GM19025 (cell line): ENCODE measurements at regions not wholly inside any gene's neighbourhood (a gene's known extent, or its start where the extent isn't known, plus 50 kb on each side); places are given as distances from the start of the nearest gene placed in this dataset.

Experiments used
- ATAC-seq: cut with Tn5 transposase; IDR thresholded peaks from one replicate; pipeline ENCODE4 v1.9.1; 2021; ENCODE audit warnings: mild to moderate bottlenecking, low read depth, moderate library complexity; ENCODE audit not compliant: unreplicated experiment

DNA sequence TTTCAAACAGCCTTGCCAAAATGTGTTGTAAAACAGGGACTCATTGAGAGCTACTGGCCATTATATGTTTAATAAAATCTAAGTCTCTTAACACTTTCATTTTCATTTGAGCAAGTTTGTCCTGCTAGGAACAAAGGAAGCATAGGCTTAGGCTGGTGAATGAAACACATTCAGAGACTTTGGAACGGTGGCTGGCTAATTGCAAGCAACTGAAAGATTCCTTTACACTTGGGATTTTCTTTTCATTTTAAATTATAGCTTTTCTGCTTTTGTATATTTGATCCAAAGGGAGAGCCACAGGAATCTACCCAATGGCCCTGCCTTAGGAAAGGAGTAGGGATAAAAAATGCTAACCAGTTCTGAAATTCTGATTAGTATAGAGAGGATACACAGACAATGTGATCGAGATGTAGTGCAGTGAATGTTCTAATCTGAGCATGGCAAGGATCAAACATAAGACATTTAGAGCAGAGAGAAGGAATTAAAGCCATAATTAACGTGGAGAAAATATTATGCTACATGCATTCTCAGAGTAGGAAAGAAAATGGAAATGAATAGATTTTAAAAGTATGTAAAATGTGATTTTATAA, 911.4 kb upstream of the SLC39A10 start:
- ATAC-seq, result no peak

- ATAC-seq, result no peak
These were observed 914.3 kb upstream of the SLC39A10 start for GRCh38 chr2:194742706-194743105.

GRCh38 chr2:194739217-194739616, 917.8 kb upstream of the SLC39A10 start:
- ATAC-seq, result no peak

DNA sequence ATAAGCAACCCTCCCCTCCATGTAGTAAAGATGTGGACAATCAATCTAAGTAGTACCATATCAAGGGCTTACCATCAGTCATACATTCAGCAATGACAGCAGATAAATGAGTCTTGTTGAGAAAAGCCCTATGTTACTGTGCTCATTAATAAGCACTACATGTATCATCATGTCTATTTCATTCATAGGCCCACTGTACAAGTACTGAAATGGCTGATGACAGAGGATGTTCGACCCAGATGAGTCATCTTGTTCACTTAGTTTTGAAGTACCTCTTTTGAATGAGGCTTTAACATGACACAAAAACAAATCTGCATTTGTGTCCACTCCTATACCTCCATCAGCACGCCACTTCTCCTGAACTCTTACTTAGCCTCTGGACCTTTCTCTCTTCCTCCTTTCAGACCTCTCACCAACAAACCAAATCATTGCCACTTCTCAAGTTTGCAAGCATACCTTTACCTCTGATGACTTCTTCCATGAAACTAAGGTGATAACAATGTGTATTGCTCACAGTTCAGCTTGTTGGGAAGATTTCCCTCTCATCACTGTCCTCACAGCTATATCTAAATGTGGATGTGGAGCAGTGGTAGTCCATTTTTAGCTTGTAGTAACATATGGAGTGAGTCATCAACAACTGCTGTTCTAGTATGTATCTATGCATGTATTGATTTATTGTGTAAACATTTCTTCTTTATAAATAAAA, 921.0 kb upstream of the SLC39A10 start:
- no peak for ATAC-seq

- ATAC-seq, result no peak
These were observed 926.8 kb upstream of the SLC39A10 start for GRCh38 chr2:194730266-194730665.

DNA sequence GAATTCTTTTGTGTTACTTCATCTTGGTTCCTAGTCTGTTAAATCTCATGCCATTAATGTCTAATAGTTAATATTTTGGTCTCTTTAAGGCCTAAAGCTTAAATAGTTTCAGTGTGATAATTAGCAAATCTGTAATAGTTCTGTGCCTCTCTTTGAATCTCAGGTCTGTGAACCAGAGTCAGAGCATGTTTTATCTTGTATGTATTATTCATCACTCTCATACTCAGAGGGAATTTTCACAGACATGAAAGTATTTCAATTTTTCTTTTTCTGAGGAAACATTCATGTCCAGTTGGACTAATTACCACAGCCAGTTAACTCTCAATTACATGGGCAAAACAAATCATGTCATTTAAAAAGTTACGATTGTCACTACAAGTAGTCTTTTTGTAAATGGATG, 931.9 kb upstream of the SLC39A10 start:
- ATAC-seq, result no peak

DNA sequence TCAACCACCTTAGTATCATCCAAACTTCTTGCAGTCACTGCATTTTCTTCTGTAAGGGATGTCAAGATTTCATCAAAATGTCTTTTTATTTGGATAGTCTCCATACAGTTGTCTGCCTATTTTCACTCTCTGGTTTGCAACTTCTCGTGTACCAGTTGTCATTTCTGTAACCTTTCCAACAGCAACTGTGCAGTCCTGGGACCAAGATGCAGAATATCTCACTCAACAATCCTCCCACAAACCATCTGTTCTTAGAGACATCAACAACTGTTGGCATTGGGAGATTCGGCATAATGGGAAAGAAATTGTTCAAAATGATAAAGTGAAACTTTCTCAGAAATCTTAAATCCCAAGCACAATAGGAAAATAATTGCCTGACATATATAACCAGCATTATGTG, 933.6 kb upstream of the SLC39A10 start:
- ATAC-seq, result no peak

DNA sequence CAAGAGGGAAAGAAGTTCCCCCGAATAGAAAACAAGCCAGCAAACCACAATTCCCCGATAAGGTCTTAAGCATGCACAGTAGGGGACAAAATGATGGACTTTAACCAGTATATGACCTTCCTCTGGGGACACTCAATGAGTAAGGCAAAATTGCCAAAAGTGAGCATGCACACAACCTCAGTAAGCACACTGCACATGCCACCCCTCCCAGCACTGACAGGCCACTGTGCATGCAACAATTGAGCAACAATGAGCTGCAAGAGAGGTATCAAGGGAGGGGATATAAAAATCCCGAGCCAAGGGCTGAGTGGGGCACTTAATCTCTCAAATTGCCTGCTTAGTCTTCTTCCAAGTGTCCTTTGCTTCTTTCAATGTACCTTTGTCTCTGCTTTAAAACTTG, 935.8 kb upstream of the SLC39A10 start:
- ATAC-seq, result no peak

GRCh38 chr2:194720462-194720861, 936.6 kb upstream of the SLC39A10 start:
- ATAC-seq, result no peak

- no peak for ATAC-seq
These were observed 938.1 kb upstream of the SLC39A10 start for GRCh38 chr2:194718881-194719280.

DNA sequence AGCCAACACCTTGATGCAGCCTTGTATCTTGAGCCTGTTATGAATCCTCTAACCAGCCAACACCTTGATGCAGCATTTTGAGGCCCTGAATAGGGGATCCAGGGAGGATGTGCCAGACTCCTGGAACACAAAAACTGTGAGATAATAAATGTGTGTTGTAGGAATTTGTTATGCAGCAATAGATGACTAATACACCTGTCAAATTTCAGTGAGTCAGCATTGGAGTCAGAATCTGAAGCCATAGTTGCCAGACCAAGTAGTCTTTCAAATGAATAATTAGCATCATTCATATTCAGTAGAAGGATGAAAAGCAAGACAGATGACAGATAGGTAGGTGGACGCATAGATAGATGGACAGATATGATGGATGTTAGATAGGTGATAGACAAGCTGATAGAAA, 942.5 kb upstream of the SLC39A10 start:
- ATAC-seq, result no peak

DNA sequence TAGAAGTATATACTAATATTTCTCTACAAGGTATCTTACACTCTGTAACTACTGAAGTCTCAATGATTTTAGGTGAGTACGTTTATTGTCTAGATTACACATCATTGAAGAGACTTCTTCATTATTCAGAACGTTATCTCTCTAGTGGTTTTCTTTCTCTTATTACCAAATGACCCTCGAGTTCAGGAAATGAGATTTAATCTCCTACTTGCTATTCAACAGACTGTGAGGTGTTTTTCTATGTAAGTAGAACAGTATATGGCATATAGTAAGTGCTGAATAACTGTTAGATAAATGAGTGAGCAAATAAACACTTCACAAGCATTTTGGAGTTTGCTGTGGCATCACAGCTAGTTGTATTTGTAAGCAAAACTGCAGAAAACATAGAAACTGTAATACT, 947.2 kb upstream of the SLC39A10 start:
- no peak for ATAC-seq

DNA sequence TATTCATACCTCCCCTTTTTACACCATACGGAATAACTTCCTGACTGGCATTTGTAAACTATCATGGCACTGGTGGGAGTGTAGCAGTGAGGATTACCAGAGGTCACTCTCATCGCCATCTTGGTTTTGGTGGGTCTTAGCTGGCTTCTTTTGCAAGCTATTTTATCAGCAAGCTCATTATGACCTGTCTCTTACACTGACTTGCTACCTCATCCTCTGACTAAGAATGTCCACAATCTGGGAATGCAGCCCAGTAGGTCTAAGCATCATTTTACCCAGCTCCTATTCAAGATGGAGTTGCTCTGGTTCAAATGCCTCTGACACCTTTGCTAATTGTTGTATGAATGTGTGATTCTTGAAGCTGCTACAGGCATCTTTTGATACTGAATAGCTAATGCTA, 950.8 kb upstream of the SLC39A10 start:
- ATAC-seq, result no peak

DNA sequence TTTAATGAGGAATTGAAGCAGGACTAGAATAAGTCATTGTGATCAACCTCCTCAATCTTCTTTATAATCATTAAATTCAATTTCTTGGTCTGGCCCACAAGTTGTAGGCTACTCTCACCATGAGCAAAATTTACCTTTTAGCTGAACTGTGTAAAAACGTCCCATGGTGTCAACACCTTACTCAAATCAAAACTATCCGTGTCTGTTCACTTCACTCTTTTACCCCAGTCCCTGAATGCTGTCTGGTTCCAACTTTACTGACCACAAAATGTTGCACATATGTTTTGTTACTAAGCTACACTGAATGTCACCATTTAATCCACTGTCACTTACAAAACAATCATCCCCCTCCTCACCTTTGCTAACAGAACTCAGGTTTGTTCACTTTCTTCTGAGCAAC, 951.6 kb upstream of the SLC39A10 start:
- no peak for ATAC-seq

GRCh38 chr2:194700726-194701125, 956.3 kb upstream of the SLC39A10 start:
- ATAC-seq, result no peak

GRCh38 chr2:194700116-194700515, 956.9 kb upstream of the SLC39A10 start:
- ATAC-seq, result no peak

GRCh38 chr2:194698012-194698411, 959.0 kb upstream of the SLC39A10 start:
- no peak for ATAC-seq

DNA sequence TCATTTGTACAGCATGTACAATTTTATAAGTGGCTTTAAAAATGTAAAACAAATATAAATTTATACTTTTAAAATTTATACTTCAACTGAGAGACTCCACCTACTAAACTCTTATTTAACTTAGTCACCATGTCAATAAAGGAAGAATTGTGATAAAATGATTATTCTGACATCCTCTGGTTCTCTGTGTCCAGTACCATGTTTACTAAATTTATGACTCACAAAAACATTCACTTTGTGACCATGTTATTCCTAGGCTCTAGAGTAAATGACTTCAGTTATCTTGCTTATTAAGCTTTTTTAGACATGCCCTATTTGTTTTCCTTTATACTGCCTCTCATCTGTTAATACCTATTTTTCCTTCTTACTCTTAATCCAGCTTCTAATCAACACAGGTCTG, 959.6 kb upstream of the SLC39A10 start:
- ATAC-seq, result no peak

- ATAC-seq, result no peak
These were observed 960.3 kb upstream of the SLC39A10 start for GRCh38 chr2:194696690-194697089.

GRCh38 chr2:194686569-194686968, 970.5 kb upstream of the SLC39A10 start:
- no peak for ATAC-seq

GRCh38 chr2:194674043-194674442, 983.0 kb upstream of the SLC39A10 start:
- no peak for ATAC-seq

DNA sequence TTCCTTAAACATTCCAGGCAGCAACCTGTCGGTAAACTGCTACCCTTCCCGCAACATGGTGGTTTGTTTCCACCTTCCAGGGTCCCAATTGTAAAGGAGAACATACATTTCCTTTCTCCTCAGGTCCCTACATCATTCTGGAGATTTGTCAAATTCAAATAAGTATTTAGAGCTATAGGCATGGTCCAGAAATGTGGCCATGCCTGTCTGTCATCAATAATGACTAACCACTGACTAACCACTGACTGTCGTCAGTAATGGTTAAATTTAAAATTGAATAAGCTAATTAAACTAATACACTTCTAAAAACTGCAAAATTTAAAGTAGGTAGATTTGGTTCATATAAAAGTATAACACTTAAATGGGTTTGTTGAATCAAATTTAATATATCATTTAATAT, 984.0 kb upstream of the SLC39A10 start:
- ATAC-seq, result no peak

DNA sequence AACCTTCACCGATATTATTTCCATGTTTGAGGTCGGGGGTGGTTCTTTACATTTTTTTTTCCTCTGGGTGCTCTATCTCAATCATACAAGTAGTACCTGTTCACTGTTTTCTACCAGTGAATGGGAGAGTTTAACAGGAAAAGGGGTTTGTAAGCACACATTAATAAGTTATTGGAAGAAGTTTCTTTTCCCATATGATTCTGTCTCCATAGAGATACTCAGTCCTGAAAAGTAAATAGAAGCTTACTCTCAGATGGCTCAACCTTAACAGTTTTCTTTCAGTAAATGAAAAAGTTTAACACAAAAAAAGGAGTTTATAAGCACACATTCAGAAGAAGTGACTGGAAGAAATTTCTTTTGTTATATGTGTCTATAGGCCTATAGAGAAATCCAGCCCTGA, 995.6 kb upstream of the SLC39A10 start:
- ATAC-seq, result no peak
